ENCODE measurements at regions not wholly inside any gene's neighbourhood (a gene's known extent, or its start where the extent isn't known, plus 50 kb on each side); places are given as distances from the start of the nearest gene placed in this dataset.

DNA sequence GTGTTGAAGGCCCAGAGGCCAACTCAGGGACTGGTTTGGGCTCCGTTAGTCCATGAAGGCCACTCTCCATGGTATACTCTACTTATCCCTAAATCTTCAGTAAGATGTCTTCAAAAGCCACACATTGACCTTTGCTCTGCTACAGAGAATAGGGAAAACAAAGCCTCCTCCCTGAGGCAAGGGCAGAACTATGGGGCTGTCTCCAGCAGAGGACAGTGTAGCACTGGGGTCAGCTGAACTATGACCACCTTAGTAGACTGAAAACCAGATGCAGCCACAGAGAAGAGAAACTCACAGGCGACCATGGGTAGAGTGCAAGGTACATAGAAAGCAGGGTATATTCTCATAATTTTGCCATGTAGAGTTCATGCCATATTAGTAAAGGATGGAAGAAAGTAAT is 587.4 kb downstream of the LMO7 start:
- TF ChIP-seq EZH2 (IDR thresholded peaks at IDR 0.05; ENCODE audit: low read length), result no peak
- no peak for TF ChIP-seq CTCF (optimal IDR thresholded peaks at IDR 0.05 in 1 of 3, IDR thresholded peaks at IDR 0.05 in 1 of 3, conservative IDR thresholded peaks at IDR 0.05 in 1 of 3; ENCODE audit: extremely low read depth in 1 of 3, insufficient read depth in 2 of 3, low read length in 3 of 3)
- Histone ChIP-seq H3K4me3 (ENCODE audit: control insufficient read depth in 2 of 3, extremely low read depth in 1 of 3, insufficient read depth in 2 of 3, low read depth in 1 of 3, low read length in 3 of 3) (no peak overlapping the region), H3K27ac (ENCODE audit: control insufficient read depth, insufficient read depth, low read length) (no peak overlapping the region), H3K9me1 (ENCODE audit: control insufficient read depth, extremely low read depth, insufficient read depth, low read length) (no peaks in the 10 kb centered on the region), H3K27me3 (ENCODE audit: control insufficient read depth, extremely low read depth, insufficient read depth, low read length) (no peaks in the 10 kb centered on the region), H3K4me2 (ENCODE audit: control insufficient read depth, extremely low read depth, insufficient read depth, low read depth, low read length) (no peak overlapping the region), H3K9me3 (ENCODE audit: control insufficient read depth, low read depth, low read length) (no peaks in the 10 kb centered on the region), H2AFZ (ENCODE audit: control insufficient read depth, low read length) (no peak overlapping the region), H3K36me3 (ENCODE audit: control insufficient read depth in 2 of 2, extremely low read depth in 1 of 2, insufficient read depth in 2 of 2, low read length in 2 of 2) (no peaks in the 10 kb centered on the region), H4K20me1 (ENCODE audit: control insufficient read depth, extremely low read depth, insufficient read depth, low read length) (no peaks in the 10 kb centered on the region), H3K79me2 (ENCODE audit: control insufficient read depth, insufficient read depth, low read length) (no peaks in the 10 kb centered on the region), H3K4me1 (ENCODE audit: control insufficient read depth, extremely low read depth, insufficient read depth, low read length) (no peaks in the 10 kb centered on the region), H3K9ac (ENCODE audit: control insufficient read depth, extremely low read depth, insufficient read depth, low read length) (no peak overlapping the region)
- dilution Hi-C loops (cut with MboI; ENCODE audit: extremely low pct_ligation_motif_present, low sequenced_read_pairs), result no loop called here
- DNase-seq (ENCODE audit: low read depth, low spot score) (no peak), FAIRE-seq (no peak)

DNA sequence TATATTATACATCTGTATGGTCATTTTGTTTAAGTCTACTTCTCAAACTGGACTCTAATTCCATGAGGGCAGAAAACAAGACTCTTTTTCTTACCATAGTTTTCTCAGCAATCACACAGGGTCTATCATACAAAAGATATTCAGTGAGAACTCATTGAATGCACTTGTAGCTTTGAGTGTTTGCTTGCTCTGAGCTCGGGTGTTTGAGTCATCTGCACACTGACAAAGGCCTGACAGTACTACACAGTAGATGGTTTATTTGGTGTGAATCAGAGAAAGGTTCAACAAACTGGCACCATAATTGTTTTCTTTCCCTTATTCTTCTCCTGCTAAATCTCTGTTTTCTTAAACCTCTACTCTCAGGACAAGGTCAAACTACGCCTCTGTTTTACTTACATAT is 586.4 kb downstream of the LMO7 start:
- DNase-seq (ENCODE audit: low read depth, low spot score) (no peak), FAIRE-seq (no peak)
- Histone ChIP-seq H3K4me1 (ENCODE audit: control insufficient read depth, extremely low read depth, insufficient read depth, low read length) (no peaks in the 10 kb centered on the region), H3K79me2 (ENCODE audit: control insufficient read depth, insufficient read depth, low read length) (no peaks in the 10 kb centered on the region), H3K9me3 (ENCODE audit: control insufficient read depth, low read depth, low read length) (no peaks in the 10 kb centered on the region), H3K4me3 (ENCODE audit: control insufficient read depth in 2 of 3, extremely low read depth in 1 of 3, insufficient read depth in 2 of 3, low read depth in 1 of 3, low read length in 3 of 3) (no peak overlapping the region), H3K27ac (ENCODE audit: control insufficient read depth, insufficient read depth, low read length) (no peak overlapping the region), H3K36me3 (ENCODE audit: control insufficient read depth in 2 of 2, extremely low read depth in 1 of 2, insufficient read depth in 2 of 2, low read length in 2 of 2) (no peaks in the 10 kb centered on the region), H3K9me1 (ENCODE audit: control insufficient read depth, extremely low read depth, insufficient read depth, low read length) (no peaks in the 10 kb centered on the region), H3K4me2 (ENCODE audit: control insufficient read depth, extremely low read depth, insufficient read depth, low read depth, low read length) (no peak overlapping the region), H4K20me1 (ENCODE audit: control insufficient read depth, extremely low read depth, insufficient read depth, low read length) (no peaks in the 10 kb centered on the region), H3K27me3 (ENCODE audit: control insufficient read depth, extremely low read depth, insufficient read depth, low read length) (no peaks in the 10 kb centered on the region), H3K9ac (ENCODE audit: control insufficient read depth, extremely low read depth, insufficient read depth, low read length) (no peak overlapping the region), H2AFZ (ENCODE audit: control insufficient read depth, low read length) (no peak overlapping the region)
- TF ChIP-seq CTCF (optimal IDR thresholded peaks at IDR 0.05 in 1 of 3, IDR thresholded peaks at IDR 0.05 in 1 of 3, conservative IDR thresholded peaks at IDR 0.05 in 1 of 3; ENCODE audit: extremely low read depth in 1 of 3, insufficient read depth in 2 of 3, low read length in 3 of 3) (no peak), EZH2 (IDR thresholded peaks at IDR 0.05; ENCODE audit: low read length) (no peak)
- dilution Hi-C loops (cut with MboI; ENCODE audit: extremely low pct_ligation_motif_present, low sequenced_read_pairs), result no loop called here
